Naive B cell (primary cell): ENCODE measurements at regions not wholly inside any gene's neighbourhood (a gene's known extent, or its start where the extent isn't known, plus 50 kb on each side); places are given as distances from the start of the nearest gene placed in this dataset.

Experiments
- ATAC-seq, 2 donors: fragments of 150-1000 bp; cut with Tn5 transposase; 2 replicates each; pipeline ENCODE4 v1.10.0; 2021; ENCODE audit warnings: low read depth in 2 of 2, mild to moderate bottlenecking in 2 of 2, moderate library complexity in 2 of 2
- DNase-seq: peaks from one replicate; pipeline ENCODE4 v3.0.0; 2022
- H3K27ac Mint-ChIP-seq, 6 donors: one replicate each; pipeline ENCODE4 v1.8.0; 2020 to 2022; ENCODE audit warnings: mild to moderate bottlenecking in 6 of 6, mixed read lengths in 6 of 6, moderate library complexity in 5 of 6, inconsistent platforms in 2 of 6
- H3K27me3 Mint-ChIP-seq, 3 donors: one replicate each; pipeline ENCODE4 v1.8.0; 2021 to 2022; ENCODE audit warnings: mixed read lengths in 3 of 3, mild to moderate bottlenecking in 1 of 3
- H3K36me3 Mint-ChIP-seq, 2 donors: one replicate each; pipeline ENCODE4 v1.8.0; 2020 to 2022; ENCODE audit warnings: mixed read lengths in 2 of 2, inconsistent platforms in 1 of 2, mild to moderate bottlenecking in 1 of 2
- H3K4me1 Mint-ChIP-seq, 3 donors: one replicate each; pipeline ENCODE4 v1.8.0; 2020 to 2022; ENCODE audit warnings: mixed read lengths in 3 of 3, inconsistent platforms in 1 of 3, mild to moderate bottlenecking in 1 of 3, moderate library complexity in 1 of 3
- H3K4me3 Mint-ChIP-seq, 8 donors: one replicate each; pipeline ENCODE4 v1.8.0; 2020 to 2022; ENCODE audit warnings: mild to moderate bottlenecking in 8 of 8, mixed read lengths in 8 of 8, moderate library complexity in 8 of 8, inconsistent platforms in 2 of 8
- H3K9me3 Mint-ChIP-seq, 7 donors: one replicate each; pipeline ENCODE4 v1.8.0; 2020 to 2022; ENCODE audit warnings: mixed read lengths in 7 of 7, mild to moderate bottlenecking in 5 of 7, inconsistent platforms in 2 of 7, moderate library complexity in 1 of 7

DNA sequence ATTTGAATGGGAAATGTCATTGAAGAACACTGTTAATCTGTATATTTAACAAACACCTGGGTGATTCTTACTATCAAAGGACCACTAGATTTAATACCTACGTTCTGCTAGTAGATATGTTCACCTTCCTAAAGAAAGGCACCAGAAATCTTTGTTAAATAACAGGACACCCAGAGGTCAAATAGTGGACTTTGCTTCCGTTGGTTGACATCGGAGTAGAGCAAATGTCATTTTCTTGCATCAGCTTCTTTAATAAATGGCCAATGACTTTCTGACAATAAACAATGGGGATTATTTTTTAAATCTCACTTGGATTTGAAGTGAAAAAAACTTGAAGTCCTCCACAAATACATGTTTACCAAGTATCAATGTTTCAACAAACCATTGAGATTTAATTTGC lies 111.1 kb downstream of the LACC1 start:
- DNase-seq (no peak), ATAC-seq (no peak)
- Mint-ChIP-seq H3K36me3 (peaks cover 3 to 22% of the 10 kb centered on the region in 2 donors), H3K4me3 (no peak overlapping the region), H3K27me3 (peaks cover 0 to 9% (median 0%) of the 10 kb centered on the region in 3 donors), H3K4me1 (no peaks in the 10 kb centered on the region), H3K9me3 (peaks cover 12 to 26% (median 18%) of the 10 kb centered on the region in 7 donors), H3K27ac (no peak overlapping the region)

DNA sequence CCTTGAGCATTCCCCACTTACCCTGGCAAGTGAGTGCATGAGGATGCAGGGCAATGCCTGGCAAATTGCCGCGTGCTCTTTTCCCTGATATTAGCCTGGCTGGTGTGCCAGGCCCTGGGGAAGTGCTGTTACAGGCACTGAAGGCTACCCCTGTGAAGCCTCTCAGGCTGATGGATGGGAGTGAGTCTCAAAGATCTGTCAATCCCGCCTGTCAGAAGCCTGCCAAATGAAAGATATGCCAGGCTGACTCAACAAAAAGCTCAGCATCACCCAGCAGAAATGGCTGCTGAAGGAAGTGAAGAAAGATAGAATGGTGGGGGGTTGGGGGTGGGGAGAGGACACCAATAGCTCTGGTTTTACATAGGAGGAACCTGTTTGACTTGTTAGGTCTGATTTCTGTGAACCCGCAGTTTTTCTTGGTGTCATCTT lies 112.1 kb downstream of the LACC1 start:
- H3K4me3 Mint-ChIP-seq, result no peak overlapping the region
- no peak for DNase-seq
- H3K36me3 Mint-ChIP-seq, result peaks cover 3 to 23% of the 10 kb centered on the region in 2 donors
- H3K27me3 Mint-ChIP-seq, result peaks cover 0 to 9% (median 0%) of the 10 kb centered on the region in 3 donors
- H3K4me1 Mint-ChIP-seq, result no peaks in the 10 kb centered on the region
- H3K9me3 Mint-ChIP-seq, result peaks cover 12 to 32% (median 19%) of the 10 kb centered on the region in 7 donors
- ATAC-seq, result no peak
- no peak overlapping the region for H3K27ac Mint-ChIP-seq

DNA sequence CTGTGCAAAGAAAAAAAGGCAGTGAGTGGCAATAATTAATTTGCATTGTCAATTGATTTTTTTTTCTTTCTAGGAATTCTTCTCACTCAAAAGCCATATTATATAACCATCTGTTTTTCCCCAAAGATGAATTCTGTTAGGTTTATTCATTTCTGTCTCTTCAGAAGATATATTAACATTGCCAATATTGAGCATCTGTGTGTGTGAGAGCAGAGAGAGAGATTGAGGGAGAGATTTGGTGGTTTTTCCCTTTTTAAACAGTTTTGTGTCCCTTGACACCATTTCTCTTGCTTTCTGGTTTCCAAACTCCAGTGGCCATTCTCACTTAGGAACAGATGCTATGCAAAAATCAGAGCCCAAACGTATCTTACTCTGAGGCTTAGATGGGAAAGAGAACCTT lies 112.5 kb downstream of the LACC1 start:
- H3K4me1 Mint-ChIP-seq, result no peaks in the 10 kb centered on the region
- no peak overlapping the region for H3K27ac Mint-ChIP-seq
- H3K27me3 Mint-ChIP-seq, result peaks cover 0 to 9% (median 0%) of the 10 kb centered on the region in 3 donors
- ATAC-seq, result no peak
- no peak overlapping the region for H3K4me3 Mint-ChIP-seq
- peaks cover 12 to 32% (median 19%) of the 10 kb centered on the region in 7 donors for H3K9me3 Mint-ChIP-seq
- peaks cover 3 to 23% of the 10 kb centered on the region in 2 donors for H3K36me3 Mint-ChIP-seq
- no peak for DNase-seq

DNA sequence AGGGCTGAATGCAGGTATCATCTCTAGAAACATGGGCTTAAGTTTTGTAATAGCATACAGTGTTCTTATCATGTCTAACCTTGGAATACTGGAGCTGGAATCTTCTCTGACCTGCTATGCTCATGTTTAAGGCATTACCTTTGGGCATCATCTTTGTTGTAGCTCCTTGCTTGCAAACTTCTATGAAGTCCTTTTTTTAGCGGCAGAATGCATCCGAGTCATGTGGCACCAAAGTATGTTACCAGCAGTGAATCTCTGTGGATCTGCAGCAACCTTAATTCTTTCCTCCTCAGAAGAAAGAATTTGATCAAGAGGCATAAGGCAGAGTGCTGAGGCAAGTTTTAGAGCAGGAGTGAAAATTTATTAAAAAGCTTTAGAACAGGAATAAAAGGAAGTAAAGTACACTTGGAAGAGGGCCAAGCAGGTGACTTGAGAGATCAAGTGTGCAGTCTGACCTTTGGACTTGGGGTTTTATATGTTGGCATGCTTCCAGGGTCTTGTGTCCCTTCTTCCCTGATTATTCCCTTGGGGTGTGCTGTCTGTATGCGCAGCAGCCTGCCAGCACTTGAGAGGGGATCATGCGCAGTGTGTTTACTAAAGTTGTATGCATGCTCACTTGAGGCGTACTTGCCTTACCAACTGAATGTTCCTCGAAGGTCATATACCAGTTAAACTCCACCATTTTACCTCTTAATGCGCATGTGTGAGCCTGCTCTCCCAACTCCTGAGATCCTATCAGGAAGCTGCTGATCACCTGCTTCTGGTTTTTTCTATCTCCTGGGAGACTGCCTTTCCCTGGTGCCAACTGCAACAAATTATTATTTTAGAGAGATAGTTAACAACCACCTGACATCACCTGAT lies 115.5 kb downstream of the LACC1 start:
- ATAC-seq, result no peak
- DNase-seq, result no peak
- Mint-ChIP-seq H3K27me3 (peaks cover 0 to 14% (median 6%) of the 10 kb centered on the region in 3 donors), H3K4me3 (no peak overlapping the region), H3K9me3 (peaks cover 12 to 32% (median 19%) of the 10 kb centered on the region in 7 donors), H3K4me1 (no peaks in the 10 kb centered on the region), H3K27ac (no peak overlapping the region), H3K36me3 (peaks cover 3 to 23% of the 10 kb centered on the region in 2 donors)

DNA sequence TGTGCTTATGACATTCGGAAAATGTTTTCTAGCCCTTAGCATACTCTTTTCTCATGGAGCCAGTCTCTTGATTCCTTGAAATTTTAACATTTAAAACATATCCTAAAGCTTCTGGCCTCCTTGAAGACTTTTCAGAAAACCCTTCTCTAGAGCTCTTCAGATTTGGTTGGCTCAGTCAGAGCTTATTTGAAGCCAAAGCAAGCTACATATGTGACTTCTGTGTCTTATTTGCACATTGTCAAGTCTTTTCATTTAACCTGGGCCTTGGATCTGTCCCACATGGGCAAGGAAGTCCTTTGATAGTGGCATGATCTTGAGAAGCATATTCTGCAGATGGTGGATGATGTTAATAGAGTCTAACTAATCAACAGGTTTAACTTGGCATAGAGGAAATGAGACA lies 116.5 kb downstream of the LACC1 start:
- no peak overlapping the region for H3K4me3 Mint-ChIP-seq
- H3K9me3 Mint-ChIP-seq, result peaks cover 12 to 32% (median 20%) of the 10 kb centered on the region in 7 donors
- H3K27ac Mint-ChIP-seq, result no peak overlapping the region
- no peaks in the 10 kb centered on the region for H3K4me1 Mint-ChIP-seq
- DNase-seq (no peak), ATAC-seq (no peak)
- peaks cover 4 to 20% (median 6%) of the 10 kb centered on the region in 3 donors for H3K27me3 Mint-ChIP-seq
- H3K36me3 Mint-ChIP-seq, result peaks cover 3 to 23% of the 10 kb centered on the region in 2 donors

DNA sequence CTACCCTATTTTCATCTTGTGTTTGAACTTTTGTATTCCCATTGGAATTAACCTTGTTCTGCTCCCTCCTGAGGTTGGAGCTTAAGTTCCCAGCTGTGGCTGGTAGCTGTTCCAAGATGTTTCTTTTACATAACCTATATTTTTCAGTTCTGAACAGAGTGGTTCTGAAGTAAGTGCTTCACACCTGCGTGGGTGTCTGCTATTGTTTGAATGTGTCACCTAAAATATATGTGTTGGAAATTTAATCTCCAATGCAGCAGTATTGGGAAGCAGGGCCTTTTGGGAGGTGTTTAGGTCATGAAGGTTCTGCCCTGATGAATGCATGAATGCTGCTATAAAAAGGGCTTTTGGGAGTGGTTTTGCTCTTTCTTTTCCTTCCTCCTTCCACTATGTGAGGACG lies 123.8 kb downstream of the LACC1 start:
- H3K27ac Mint-ChIP-seq, result no peak overlapping the region
- H3K27me3 Mint-ChIP-seq, result peaks cover 9 to 23% (median 10%) of the 10 kb centered on the region in 3 donors
- no peak for ATAC-seq
- H3K9me3 Mint-ChIP-seq, result peaks cover 0 to 13% (median 2%) of the 10 kb centered on the region in 7 donors
- no peak overlapping the region for H3K4me3 Mint-ChIP-seq
- H3K4me1 Mint-ChIP-seq, result no peaks in the 10 kb centered on the region
- DNase-seq, result no peak
- no peaks in the 10 kb centered on the region for H3K36me3 Mint-ChIP-seq

DNA sequence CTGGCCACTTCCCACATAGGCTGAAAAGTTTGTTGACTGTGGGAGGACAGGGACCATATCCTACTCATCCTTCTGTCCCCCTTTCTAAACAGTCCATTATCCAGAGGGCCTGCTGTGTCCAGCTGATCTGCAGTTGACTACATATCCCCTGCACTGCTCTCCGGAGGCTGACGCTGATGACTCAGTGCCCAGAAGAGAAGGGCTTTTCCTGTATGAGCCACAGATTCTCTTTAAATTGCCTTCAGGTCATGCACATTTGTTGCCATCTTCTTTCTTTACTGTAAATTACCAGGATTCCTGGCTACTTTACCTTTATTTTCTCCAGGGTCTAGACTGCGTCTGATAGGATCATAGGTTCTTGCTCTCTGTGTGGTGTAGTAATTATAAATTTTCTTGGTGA lies 125.2 kb downstream of the LACC1 start:
- H3K9me3 Mint-ChIP-seq, result peaks cover 0 to 13% (median 2%) of the 10 kb centered on the region in 7 donors
- peaks cover 8 to 23% (median 10%) of the 10 kb centered on the region in 3 donors for H3K27me3 Mint-ChIP-seq
- H3K36me3 Mint-ChIP-seq, result no peaks in the 10 kb centered on the region
- DNase-seq, result no peak
- ATAC-seq, result no peak
- no peaks in the 10 kb centered on the region for H3K4me1 Mint-ChIP-seq
- no peak overlapping the region for H3K27ac Mint-ChIP-seq
- no peak overlapping the region for H3K4me3 Mint-ChIP-seq

DNA sequence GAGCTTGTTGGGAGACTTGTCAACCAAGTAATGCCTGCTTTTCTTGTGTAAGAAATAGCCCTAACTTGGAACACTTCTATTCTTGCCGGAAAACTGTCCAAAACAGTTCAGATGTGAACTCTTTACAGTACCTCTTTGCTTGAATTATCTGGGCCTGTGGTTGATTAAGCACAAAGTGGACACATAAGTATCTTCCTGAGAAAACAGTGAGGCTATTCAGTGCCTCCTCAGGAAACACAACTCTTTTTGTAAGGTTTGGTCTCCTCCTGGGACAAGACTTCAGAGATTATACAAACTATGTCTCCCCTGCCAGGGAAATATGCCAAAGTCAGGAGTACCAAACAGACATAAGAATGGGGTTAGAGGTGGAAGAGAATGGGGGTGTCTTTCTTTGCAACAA lies 127.7 kb downstream of the LACC1 start:
- Mint-ChIP-seq H3K27me3 (peaks cover 0 to 12% (median 8%) of the 10 kb centered on the region in 3 donors), H3K36me3 (no peaks in the 10 kb centered on the region), H3K4me3 (no peak overlapping the region), H3K4me1 (no peaks in the 10 kb centered on the region), H3K27ac (no peak overlapping the region), H3K9me3 (peaks cover 0 to 9% (median 0%) of the 10 kb centered on the region in 7 donors)
- no peak for DNase-seq
- no peak for ATAC-seq

DNA sequence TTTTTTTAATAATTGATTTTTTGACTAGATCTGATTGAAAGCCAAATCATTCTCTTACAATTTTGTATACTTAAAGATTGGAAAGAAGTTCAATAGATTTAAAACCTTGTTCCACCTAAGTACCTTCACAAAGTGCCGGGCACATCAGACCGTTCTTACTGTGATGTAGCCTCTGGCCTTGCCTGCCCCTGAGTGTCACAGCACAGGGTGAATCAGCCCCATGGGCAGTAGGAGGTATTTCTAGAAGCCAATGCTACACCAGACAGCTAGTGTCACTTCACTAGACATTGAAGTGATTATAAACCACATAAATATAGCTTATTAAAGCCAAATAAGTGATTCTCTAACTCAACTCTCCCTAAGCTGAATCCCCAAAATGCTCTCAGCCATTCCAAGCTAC lies 131.3 kb downstream of the LACC1 start:
- Mint-ChIP-seq H3K4me1 (no peaks in the 10 kb centered on the region), H3K4me3 (no peak overlapping the region)
- ATAC-seq, result no peak

DNA sequence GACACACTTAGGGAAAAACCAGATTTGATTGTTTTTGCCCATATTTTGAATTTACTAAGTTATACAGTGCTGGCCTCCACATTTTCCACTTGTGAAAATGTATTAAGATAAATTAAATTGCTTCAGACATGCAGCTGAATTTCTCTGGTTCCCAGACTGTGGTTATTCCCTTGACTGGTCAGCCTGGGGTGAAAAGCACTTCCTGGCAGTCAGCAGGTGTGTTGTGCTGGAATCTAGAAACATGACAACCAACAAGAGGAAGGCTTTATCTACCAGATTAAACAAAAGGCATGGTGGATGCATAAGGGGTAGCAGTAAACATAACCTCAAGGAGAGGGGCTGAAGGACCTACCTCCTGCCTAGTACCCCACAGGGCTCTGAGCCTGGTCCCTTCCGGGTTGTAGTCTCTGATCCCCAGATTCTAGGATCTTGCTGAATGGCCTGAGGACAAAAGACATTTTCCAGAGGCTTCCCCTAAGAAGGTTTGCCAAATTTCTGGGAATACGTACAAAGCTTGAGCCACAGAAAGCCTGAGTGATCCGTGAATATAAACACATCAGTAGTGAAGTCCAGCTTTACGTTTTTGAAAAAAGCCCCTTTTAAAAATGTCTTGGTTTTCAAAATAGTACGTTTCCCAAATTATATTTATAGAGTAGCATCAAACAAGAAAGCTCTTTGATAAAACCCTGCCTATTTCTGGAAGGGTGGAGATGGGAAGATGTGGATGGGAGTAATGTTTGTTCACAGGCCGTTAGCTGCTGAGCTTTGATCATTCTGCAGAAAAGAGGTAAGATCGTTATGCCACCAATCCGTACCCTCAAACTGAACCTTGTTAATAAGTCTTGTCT lies 133.4 kb downstream of the LACC1 start:
- Mint-ChIP-seq H3K9me3 (no peaks in the 10 kb centered on the region), H3K36me3 (no peaks in the 10 kb centered on the region), H3K27ac (peak overlapping the region in 1 of 6 donors; percentile 18), H3K4me1 (peaks cover 8 to 10% (median 9%) of the 10 kb centered on the region in 3 donors), H3K27me3 (no peaks in the 10 kb centered on the region), H3K4me3 (no peak overlapping the region)
- DNase-seq, result no peak
- no peak for ATAC-seq

More for the DNA sequence above, 131.3 kb downstream of the LACC1 start:
- H3K27ac Mint-ChIP-seq, result no peak overlapping the region
- H3K27me3 Mint-ChIP-seq, result no peaks in the 10 kb centered on the region
- H3K9me3 Mint-ChIP-seq, result peaks cover 0 to 9% (median 0%) of the 10 kb centered on the region in 7 donors
- H3K36me3 Mint-ChIP-seq, result no peaks in the 10 kb centered on the region
- DNase-seq, result no peak

DNA sequence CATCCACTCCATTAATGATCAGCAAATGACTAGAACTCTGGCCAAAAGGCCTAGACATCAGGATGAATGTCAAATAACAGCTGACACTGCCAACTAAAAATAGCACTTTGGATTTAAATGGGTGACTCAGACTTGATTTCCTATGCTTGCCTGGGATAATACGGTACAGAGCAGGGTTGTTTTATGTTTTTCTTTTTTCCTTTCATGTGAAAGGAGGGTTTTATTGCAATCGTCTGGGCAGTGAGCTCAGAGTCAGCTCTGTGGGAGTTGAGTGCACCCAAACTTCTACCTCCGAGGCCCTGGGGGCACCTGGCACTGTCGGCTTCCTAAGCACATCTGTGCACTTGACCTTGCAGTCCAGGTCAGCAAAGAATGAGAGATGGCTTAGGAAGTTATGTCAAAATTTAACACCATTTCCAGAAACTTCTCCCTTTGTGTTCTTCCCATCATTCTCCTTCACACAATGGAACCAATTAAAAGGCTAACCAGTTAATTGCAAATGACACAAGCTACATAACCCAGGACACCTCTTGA lies 134.1 kb downstream of the LACC1 start:
- Mint-ChIP-seq H3K9me3 (no peaks in the 10 kb centered on the region), H3K4me3 (no peak overlapping the region), H3K27me3 (no peaks in the 10 kb centered on the region), H3K36me3 (no peaks in the 10 kb centered on the region), H3K4me1 (peaks cover 11 to 14% (median 12%) of the 10 kb centered on the region in 3 donors), H3K27ac (no peak overlapping the region)
- ATAC-seq, result no peak
- DNase-seq, result no peak

DNA sequence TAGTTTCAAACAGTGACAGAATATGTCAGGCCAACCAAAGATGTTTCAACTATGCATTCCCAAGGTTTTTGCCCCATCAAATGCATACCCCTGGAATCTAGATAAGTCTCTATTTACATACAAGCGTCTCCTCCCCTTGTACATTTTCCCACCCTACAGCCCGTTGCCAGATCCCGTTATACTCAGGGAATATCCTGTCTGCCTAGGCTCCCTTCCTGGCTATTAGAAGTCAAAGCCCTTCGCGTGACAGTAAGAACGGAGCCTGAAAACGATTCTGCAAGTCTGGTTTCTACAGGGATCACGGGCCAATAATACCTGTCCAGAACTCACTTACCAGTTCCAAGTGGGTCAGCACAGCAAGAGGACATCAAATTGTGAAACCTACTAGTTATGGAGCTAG lies 134.8 kb downstream of the LACC1 start:
- H3K9me3 Mint-ChIP-seq, result no peaks in the 10 kb centered on the region
- DNase-seq, result no peak
- no peak for ATAC-seq
- peak overlapping the region in 1 of 6 donors; percentile 55 for H3K27ac Mint-ChIP-seq
- no peaks in the 10 kb centered on the region for H3K27me3 Mint-ChIP-seq
- H3K36me3 Mint-ChIP-seq, result no peaks in the 10 kb centered on the region
- H3K4me1 Mint-ChIP-seq, result peaks cover 11 to 14% (median 12%) of the 10 kb centered on the region in 3 donors
- no peak overlapping the region for H3K4me3 Mint-ChIP-seq

DNA sequence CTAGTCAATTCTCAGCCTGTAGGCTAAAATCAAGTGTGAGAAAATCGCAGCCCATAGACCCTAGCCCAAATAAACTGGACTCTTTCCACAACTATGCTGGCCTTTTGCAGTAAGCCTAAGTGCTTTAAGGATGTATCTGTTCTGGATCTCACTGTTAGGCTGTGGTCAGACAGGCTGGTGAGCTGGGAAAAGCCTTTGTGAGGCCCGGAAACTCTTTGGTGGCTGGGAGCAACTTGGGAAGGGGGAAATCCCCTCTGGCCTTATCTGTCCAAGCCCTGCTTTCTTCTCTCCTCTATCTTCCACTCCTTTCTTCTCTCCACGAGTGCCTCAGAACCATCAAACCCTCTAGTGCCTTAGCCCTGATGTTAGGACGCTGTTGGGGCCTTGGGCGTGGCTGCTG lies 135.4 kb downstream of the LACC1 start:
- Mint-ChIP-seq H3K27me3 (no peaks in the 10 kb centered on the region), H3K4me1 (peaks cover 11 to 14% (median 12%) of the 10 kb centered on the region in 3 donors), H3K27ac (no peak overlapping the region), H3K9me3 (no peaks in the 10 kb centered on the region), H3K36me3 (no peaks in the 10 kb centered on the region), H3K4me3 (no peak overlapping the region)
- DNase-seq, result no peak
- ATAC-seq, result no peak
